CD4-positive, alpha-beta T cell treated with Interleukin-6 for 4 hours (primary cell): ENCODE measurements at regions not wholly inside any gene's neighbourhood (a gene's known extent, or its start where the extent isn't known, plus 50 kb on each side); places are given as distances from the start of the nearest gene placed in this dataset.

Experiments
- DNase-seq: peaks from one replicate; pipeline ENCODE4 v3.0.0-alpha.2; 2020; ENCODE audit warnings: mixed read lengths

GRCh38 chr12:63224396-63224795, 73.4 kb upstream of the AVPR1A start:
- DNase-seq: no peak

GRCh38 chr12:63223128-63223527, 72.1 kb upstream of the AVPR1A start:
- DNase-seq: no peak

DNA sequence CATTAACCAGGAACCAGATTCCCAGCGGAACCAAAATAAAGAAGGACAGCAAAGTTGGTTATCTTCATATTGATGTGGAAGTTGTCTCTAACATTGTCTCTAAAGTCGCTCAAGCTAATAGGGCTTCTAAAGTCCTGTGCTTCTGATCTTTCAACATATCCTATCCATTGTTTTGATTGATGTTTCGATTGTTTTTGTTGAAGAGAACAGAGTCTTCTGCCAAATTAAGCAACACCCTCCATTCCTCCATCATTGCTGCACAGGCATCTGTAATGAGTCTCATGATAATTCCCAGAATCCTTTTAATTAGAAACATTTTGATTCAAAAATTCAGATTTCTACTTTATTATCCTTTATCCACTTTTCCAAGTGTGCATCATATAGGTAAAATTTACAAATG, 71.6 kb upstream of the AVPR1A start:
- no peak for DNase-seq

GRCh38 chr12:63220921-63221320, 69.9 kb upstream of the AVPR1A start:
- DNase-seq: no peak

DNA sequence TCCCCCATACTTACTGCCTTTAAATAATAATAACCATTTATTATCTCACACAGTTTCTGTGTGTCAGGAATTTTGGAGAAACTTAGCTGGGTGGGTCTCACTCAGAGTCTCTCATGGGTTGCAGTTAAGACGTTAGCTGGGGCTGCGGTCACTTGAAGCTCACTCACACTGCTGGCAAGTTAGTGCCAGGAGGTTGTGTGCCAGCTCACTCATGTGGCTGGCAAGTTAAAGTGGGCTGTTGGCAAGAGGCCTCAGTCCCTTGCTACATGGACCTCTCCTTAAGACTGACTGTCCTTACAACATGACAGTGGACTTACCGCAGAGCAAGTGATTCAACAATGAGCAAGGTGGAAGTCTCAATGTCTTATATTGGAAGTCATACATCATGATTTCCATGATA, 61.3 kb upstream of the AVPR1A start:
- no peak for DNase-seq

- DNase-seq: no peak
Measured at GRCh38 chr12:63208956-63209355, 58.0 kb upstream of the AVPR1A start.

GRCh38 chr12:63206909-63207308, 55.9 kb upstream of the AVPR1A start:
- DNase-seq: no peak

GRCh38 chr12:63206494-63206893, 55.5 kb upstream of the AVPR1A start:
- no peak for DNase-seq
